Progenitor cell of endocrine pancreas (in vitro differentiated cells): ENCODE measurements at regions not wholly inside any gene's neighbourhood (a gene's known extent, or its start where the extent isn't known, plus 50 kb on each side); places are given as distances from the start of the nearest gene placed in this dataset.

Experiments
- DNase-seq: peaks from one replicate; pipeline ENCODE4 v3.0.0; 2021; ENCODE audit warnings: low spot score; ENCODE audit not compliant: unreplicated experiment
- H3K27ac Mint-ChIP-seq: 2 replicates; pipeline ENCODE4 v1.8.0; 2021; ENCODE audit warnings: mild to moderate bottlenecking, moderate library complexity, mixed read lengths
- H3K27me3 Mint-ChIP-seq: 2 replicates; pipeline ENCODE4 v1.8.0; 2021; ENCODE audit warnings: mixed read lengths
- H3K36me3 Mint-ChIP-seq: 2 replicates; pipeline ENCODE4 v1.8.0; 2022; ENCODE audit warnings: mixed read lengths; ENCODE audit not compliant: insufficient read depth
- H3K4me1 Mint-ChIP-seq: 2 replicates; pipeline ENCODE4 v1.8.0; 2021; ENCODE audit warnings: low read depth, mixed read lengths
- H3K4me3 Mint-ChIP-seq: 2 replicates; pipeline ENCODE4 v1.8.0; 2021; ENCODE audit warnings: low read depth, mild to moderate bottlenecking, moderate library complexity, mixed read lengths
- H3K9me3 Mint-ChIP-seq: 2 replicates; pipeline ENCODE4 v1.8.0; 2021; ENCODE audit warnings: low read depth, mixed read lengths
- TF ChIP-seq, protein P1 (sequence below): fragments of 200-600 bp; sonication (generic); IDR thresholded peaks from one replicate; pipeline ENCODE4 v1.5.0; 2021; ENCODE audit warnings: antibody characterized with exemption, mild to moderate bottlenecking; ENCODE audit not compliant: unreplicated experiment

DNA sequence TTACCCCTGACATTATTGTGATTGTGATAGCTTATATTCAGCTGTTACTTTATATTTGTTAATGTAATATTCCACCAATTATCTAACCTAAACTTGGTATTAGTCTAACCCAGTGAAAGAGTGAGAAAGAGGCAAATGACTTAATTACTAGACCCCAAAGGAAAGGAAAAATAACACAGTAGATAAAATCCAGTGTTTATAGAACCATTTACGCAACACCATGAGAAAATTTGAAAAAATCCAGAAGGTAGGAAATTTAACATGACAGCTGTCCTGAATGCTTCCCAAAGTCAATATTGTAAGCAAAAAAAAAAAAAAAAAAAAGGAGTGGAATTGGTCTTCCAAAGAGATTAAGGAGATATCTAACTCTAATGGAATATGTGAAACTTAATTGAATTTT is 741.5 kb upstream of the GHITM start:
- Mint-ChIP-seq H3K4me1 (no peaks in the 10 kb centered on the region), H3K27me3 (no peaks in the 10 kb centered on the region), H3K27ac (no peak overlapping the region), H3K36me3 (no peaks in the 10 kb centered on the region), H3K4me3 (no peak overlapping the region), H3K9me3 (no peaks in the 10 kb centered on the region)
- DNase-seq: no peak
- TF ChIP-seq, protein P1, sequence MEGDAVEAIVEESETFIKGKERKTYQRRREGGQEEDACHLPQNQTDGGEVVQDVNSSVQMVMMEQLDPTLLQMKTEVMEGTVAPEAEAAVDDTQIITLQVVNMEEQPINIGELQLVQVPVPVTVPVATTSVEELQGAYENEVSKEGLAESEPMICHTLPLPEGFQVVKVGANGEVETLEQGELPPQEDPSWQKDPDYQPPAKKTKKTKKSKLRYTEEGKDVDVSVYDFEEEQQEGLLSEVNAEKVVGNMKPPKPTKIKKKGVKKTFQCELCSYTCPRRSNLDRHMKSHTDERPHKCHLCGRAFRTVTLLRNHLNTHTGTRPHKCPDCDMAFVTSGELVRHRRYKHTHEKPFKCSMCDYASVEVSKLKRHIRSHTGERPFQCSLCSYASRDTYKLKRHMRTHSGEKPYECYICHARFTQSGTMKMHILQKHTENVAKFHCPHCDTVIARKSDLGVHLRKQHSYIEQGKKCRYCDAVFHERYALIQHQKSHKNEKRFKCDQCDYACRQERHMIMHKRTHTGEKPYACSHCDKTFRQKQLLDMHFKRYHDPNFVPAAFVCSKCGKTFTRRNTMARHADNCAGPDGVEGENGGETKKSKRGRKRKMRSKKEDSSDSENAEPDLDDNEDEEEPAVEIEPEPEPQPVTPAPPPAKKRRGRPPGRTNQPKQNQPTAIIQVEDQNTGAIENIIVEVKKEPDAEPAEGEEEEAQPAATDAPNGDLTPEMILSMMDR: no peak

DNA sequence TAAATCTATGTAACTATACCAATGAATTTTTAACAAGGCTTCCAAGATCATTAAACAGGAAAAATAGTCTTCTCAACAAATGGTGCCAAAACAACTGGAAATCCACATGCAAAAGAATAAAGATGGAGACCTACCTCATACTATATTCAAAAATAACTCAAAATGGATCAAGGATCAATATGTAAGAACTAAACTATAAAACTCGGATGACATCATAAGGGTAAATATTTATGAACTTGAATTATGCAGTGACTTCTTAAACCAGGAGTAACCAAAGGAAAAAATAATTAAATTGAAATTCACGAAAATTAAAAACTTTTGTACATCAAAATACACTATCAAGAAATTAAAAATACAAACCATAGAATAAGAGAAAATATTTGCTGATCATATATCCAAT is 728.7 kb upstream of the GHITM start:
- Mint-ChIP-seq H3K9me3 (no peaks in the 10 kb centered on the region), H3K27ac (no peak overlapping the region), H3K4me3 (no peak overlapping the region), H3K36me3 (no peaks in the 10 kb centered on the region), H3K27me3 (no peaks in the 10 kb centered on the region), H3K4me1 (no peaks in the 10 kb centered on the region)
- no peak for DNase-seq
- TF ChIP-seq, protein P1: no peak

DNA sequence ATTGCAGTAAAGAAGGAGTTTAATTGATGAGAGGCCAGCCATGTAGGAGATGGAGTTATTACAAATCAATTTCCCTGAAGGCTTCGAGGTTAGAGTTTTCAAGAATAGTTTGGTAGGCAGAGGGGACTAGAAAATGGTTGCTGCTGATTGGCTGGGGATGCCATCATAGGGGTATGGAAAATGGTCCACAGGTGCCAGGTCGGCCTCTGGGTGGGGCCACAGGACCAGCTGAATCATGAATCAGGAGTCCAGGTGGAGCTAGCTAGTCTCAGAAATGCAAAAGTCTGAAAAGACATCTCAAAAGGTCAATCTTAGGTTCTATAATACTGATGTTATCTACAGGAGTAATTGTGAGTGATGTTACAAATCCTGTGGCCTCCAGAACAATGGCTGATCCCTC is 714.0 kb upstream of the GHITM start:
- no peaks in the 10 kb centered on the region for H3K36me3 Mint-ChIP-seq
- peaks cover 13% of the 10 kb centered on the region for H3K9me3 Mint-ChIP-seq
- H3K27me3 Mint-ChIP-seq: no peaks in the 10 kb centered on the region
- TF ChIP-seq, protein P1: no peak
- no peak for DNase-seq
- no peak overlapping the region for H3K4me3 Mint-ChIP-seq
- H3K4me1 Mint-ChIP-seq: peaks cover 3% of the 10 kb centered on the region
- no peak overlapping the region for H3K27ac Mint-ChIP-seq

DNA sequence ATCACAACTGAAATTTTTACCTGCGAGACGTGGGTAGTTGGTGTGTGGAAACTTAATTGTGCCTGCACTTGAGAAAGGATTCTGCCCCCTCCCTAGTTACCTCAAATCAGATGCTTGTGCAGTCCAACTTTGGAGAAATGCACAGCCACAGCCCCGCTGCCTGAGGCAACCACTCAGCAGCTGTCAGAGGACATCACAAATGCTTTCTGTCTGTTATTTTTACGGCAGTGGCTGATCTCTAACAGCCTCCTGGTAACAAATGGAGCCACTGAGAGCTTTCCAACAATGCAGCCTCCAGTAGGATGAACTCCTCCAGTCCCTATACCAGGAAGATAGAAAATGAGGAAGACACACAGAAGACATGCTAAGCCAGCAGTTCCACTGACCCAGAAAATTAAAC is 712.2 kb upstream of the GHITM start:
- Mint-ChIP-seq H3K27me3 (no peaks in the 10 kb centered on the region), H3K9me3 (peaks cover 14% of the 10 kb centered on the region), H3K4me3 (no peak overlapping the region), H3K36me3 (no peaks in the 10 kb centered on the region), H3K4me1 (peaks cover 3% of the 10 kb centered on the region), H3K27ac (no peak overlapping the region)
- TF ChIP-seq, protein P1: no peak
- DNase-seq: no peak

DNA sequence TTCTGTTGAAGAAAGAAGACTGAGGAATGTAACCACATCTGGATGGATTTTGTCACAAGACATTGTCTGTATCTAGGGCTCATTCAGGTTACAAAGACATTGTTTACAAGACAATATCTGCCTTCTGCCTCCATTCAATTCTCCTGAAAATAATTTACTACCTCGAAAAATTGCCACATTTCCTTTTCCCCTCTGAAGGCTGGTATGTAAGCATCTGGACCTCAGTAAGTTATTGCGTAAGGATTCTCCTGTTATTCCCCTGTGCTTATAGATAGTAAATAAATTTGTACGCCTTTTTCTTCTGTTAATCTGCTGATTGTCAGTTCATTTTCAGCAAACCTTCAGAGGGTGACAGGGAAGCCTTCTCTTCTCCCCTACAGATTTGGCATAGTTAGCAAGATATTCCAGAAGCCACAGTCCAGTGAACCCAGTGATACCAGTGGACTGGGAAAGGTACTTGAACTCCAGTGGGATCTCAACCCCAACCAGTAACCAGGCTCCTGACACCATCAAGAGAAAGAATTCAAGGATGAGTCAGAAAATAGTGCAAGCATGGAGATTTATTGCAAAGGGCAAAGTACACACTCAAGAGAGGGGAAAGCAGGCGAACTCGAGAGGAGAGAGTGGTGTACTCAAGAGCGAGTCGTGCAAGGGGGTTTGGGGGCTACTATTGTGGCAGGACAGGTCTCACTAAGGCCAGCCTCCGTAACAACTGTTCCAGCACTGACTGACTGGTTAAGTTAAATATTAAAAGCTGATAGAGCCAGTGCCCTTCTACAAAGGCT is 706.9 kb upstream of the GHITM start:
- Mint-ChIP-seq H3K27ac (peak overlapping the region; percentile 79), H3K36me3 (peaks cover 1% of the 10 kb centered on the region), H3K9me3 (peaks cover 18% of the 10 kb centered on the region), H3K4me3 (no peak overlapping the region), H3K27me3 (no peaks in the 10 kb centered on the region), H3K4me1 (peaks cover 21% of the 10 kb centered on the region)
- TF ChIP-seq, protein P1: no peak
- DNase-seq: no peak
